Endothelial cell of hepatic sinusoid (primary cell): ENCODE measurements at regions not wholly inside any gene's neighbourhood (a gene's known extent, or its start where the extent isn't known, plus 50 kb on each side); places are given as distances from the start of the nearest gene placed in this dataset.

Experiments used
- in situ Hi-C: cut with HindIII; loops from 2 replicates; pipeline ENCODE4 v1.10.0; 2017; ENCODE audit warnings: low sequenced_read_pairs

DNA sequence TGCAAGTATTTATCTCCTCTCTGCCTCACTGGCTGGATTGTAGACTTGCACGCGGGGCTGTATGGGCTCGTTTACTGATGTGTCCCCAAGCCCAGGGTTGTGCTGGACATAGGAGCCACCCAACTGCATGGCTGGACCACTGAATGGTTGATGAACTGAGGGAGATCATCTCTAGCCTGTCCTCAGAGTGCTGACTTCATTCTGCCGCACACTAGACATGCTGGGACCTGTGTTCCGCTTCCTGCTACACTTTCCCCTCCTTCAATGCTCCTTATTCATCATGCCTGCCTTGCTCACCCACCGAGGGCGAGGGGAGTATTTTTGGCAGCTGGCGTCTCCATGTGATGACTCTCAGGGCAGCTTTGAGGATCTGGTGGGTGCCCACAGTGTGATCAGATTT, 440.2 kb downstream of the GLRX3 start:
- in situ Hi-C loops, result no loop called here

- in situ Hi-C loops, result no loop called here
These were observed 440.8 kb downstream of the GLRX3 start for GRCh38 chr10:130577039-130577438.

- in situ Hi-C loops, result no loop called here
These were observed 442.5 kb downstream of the GLRX3 start for GRCh38 chr10:130578532-130579289.

- in situ Hi-C loops, result no loop called here
These were observed 443.7 kb downstream of the GLRX3 start for GRCh38 chr10:130579913-130580312.

GRCh38 chr10:130580975-130581374, 444.8 kb downstream of the GLRX3 start:
- in situ Hi-C loops, result no loop called here

DNA sequence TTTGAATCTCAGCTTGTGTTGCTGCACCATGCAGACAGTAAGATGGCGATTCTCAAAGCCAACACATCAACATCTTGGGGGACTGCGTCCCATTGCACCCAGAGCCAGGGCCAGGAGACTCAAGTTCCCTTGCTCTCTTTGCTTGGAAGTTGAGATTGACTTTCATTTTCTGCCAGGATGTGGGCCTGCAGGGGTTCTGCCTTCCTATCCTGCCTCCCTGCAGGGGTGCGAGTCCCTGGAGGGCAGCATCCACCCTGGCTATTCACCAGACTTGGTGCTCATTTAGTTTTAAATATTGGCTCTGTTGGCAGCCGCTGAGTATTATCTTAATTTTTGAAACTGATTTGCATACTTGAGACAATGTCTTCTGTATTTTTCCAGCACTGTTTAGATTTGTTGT, 451.5 kb downstream of the GLRX3 start:
- in situ Hi-C loops, result no loop called here

DNA sequence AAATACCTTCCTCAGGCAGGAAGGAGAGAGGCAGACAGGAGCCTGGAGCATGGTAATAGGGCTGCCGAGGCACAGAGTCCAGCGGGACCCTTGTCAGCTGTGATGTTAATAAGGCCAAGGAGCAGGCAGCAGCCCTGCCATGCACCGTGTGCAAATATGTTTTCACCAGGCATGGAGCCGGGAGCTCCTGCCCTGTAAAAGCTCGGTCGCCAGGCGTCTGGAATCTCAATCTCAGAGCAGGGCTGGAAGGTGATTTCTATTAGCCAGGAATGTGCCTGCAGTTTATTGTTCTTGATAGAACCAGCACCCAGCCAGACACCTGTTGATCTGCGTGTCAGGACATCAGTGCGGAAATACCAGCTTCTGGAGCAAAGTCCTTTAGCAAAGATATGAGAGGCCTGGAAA, 469.8 kb downstream of the GLRX3 start:
- in situ Hi-C loops, result no loop called here

GRCh38 chr10:130607366-130607765, 471.2 kb downstream of the GLRX3 start:
- in situ Hi-C loops, result no loop called here

DNA sequence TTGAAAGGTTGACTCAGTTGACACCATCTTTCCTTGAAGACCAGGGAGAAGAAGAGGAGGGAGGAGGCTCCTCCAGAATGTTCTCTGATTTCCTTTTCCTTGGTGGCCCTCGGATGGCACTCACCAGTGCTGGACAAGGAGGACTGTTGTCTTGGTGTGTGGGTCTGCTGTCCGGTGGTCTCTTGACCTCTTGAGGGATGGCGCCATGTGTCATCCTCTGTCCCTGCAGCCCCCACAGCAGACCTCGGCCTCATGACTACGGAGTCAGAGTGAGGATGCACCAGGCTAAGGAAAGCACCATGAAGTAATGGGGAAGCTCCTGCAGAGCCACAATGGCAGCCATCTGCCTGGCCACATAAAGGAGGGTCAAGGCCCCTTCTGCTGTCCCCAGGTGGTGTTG, 475.0 kb downstream of the GLRX3 start:
- in situ Hi-C loops, result no loop called here

DNA sequence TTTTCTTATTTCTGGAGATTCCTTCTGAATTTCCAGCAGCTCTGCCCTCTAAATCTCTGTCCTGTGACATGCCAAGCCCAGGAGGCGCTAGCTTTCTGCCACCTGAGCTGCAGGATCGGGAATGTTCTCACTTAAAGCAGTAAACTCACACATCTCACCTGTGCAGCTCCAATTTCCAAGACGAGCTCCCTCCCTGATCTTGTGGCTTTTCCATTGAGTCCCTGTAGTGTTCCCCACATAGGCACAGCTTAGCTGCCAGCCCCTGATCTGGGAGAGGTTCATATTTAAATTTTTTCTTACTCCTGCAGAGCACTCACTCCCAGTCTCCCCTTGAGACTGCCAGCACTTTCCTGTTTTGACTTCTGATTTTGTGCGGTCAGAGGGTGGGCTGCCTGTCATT, 479.3 kb downstream of the GLRX3 start:
- in situ Hi-C loops, result no loop called here

GRCh38 chr10:130617985-130618384, 481.8 kb downstream of the GLRX3 start:
- in situ Hi-C loops, result no loop called here

- in situ Hi-C loops, result no loop called here
These were observed 482.5 kb downstream of the GLRX3 start for GRCh38 chr10:130618647-130619046.

DNA sequence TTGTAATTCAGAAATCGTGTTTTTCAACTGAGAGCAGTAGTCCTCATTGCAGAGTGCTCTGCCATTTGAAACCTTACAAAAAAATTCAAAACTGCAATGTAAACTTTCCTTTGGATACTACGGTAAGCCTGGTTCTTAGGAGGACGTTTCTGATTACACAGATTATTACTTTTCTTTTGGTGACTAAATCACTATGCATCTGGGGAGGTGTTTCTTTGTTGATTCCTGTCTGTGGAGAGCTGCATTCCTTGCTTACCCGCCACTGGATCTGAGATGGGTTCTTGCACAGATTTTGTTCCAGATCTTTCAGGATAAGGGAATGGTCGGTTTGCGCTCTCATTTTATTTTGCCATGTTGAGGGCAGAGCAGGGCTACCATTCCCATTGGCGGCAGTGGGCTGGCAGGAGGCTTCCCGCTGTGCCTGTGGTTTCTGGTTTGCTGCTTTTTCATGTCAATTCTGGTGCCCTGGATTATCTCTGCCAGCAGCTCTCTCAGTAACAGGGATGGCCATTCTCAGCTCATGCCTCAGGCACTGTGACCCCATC, 485.1 kb downstream of the GLRX3 start:
- in situ Hi-C loops, result no loop called here

DNA sequence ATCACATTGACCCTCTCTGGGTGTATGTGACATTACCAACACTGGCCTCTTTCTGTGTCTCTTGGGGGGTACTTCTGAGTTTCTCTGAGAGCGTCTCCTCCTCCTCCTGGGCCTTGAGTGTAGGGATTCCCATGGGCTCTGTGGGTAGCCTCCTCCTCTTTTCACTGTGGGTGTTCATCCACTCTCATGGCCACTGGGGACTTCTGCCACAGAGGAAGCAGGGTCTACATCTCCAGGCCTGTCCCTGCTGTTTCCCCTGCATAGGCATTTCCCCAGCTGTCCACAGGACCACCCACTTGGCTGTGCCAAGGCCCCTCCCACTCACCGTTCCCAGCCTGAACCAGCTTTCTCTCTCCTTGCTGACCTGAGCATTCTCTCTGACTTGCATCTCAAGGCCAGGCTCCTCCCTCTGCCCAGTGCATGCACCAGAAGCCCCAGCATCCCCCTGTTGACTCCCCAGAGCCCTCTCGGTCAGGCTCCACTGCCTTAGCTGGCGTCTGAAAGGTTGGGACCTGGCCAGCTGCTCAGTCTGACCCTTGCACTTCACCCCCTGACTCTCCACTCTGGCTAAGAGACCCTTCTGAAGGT, 487.6 kb downstream of the GLRX3 start:
- in situ Hi-C loops, result no loop called here

GRCh38 chr10:130627346-130628045, 491.3 kb downstream of the GLRX3 start:
- in situ Hi-C loops, result no loop called here

- in situ Hi-C loops, result no loop called here
These were observed 493.9 kb downstream of the GLRX3 start for GRCh38 chr10:130630135-130630534.

DNA sequence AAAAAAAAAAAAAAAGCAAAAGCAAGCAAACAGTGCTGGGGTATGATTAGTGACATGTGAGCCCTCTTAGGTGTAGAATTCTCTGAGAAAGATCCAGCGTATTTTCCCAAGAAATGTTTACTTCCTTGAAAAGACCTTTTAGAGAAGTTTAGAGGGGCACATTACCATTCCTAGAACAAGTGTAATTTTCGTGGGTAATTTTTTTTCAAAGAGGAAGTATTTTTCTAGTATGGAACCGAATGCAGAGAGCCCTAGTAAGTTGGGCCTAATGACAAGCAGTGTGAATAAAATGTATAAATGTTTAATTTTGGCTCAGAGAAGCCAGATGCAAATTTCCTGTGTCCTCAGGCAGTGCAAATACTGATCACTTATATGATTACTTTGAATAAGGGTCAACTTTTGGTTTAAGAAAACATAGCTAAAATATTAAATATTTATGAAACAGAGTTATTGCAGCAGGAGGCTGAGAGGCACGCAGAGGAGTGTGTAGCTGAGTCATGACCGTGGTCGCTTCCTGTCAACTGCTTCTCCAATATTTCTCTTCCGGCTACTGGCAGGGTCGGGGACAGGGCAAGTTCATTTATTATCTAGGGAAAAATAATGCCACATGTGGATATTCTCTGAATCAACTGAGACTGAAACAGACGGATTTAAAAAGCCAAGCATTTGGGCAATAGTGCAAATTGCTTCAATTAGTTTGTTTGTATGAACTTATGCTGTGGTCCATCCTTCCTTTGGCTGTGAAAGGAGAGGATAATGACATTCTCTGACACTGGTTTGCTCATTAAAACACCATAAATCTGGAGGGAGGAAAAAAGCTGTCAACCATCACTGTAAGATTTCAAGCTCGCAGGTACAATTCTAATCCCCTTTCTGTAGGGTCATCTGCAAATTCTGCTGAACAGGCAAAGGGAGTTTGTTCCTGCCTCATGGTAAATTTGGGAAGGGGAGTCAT, 495.2 kb downstream of the GLRX3 start:
- in situ Hi-C loops, result no loop called here

DNA sequence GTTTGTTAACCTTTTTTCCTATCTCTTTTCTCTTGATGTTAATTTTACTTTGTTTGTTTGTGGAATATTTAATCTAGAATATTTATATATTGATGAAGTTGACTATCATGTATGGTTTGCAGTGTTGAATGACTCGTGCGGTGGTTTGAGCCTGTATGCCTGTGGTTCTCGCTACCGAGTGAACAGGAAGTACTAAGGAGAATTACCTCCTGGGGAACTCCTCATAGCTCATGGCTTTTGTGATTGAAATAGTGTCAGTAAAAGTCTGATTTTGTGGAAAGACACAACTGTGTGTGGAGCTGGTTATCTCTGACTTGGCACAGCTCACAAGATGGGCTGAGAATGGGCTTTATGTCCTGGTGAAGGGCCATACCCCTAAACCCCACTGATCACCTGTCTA, 498.6 kb downstream of the GLRX3 start:
- in situ Hi-C loops, result no loop called here

- in situ Hi-C loops, result no loop called here
These were observed 499.3 kb downstream of the GLRX3 start for GRCh38 chr10:130635528-130635927.

DNA sequence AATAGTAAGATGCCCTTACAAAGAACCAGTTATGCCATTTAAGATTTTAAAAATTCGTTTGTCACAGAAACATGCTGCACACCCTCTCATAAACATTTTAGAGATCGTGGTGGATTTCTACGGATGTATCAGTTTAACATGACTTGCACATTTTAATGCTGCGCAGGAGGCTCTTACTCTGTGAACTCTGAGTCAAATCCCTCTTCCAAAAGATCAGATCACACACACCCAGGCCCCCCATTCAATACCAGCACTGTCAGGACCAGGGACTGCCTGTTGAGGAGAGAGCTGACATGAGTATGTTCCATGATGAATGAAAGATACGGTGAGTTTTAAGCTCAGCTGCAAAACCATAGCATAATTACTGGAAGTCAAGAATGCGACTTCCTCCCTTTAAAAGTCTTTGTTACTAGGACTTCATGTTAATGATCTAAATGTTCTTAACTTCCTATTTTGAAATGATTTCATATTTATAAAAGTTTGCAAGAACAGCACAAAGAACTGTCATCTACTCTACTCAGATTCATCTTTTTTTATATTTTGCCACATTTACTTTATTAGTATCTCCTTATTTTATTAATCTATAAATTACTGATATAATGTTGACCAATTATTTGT, 500.2 kb downstream of the GLRX3 start:
- in situ Hi-C loops, result no loop called here
